SK-N-SH (cell line): ENCODE measurements at regions not wholly inside any gene's neighbourhood (a gene's known extent, or its start where the extent isn't known, plus 50 kb on each side); places are given as distances from the start of the nearest gene placed in this dataset.

Experiments
- CTCF ChIA-PET: fragments of 300-600, 350-600 bp; formaldehyde crosslinking; extraction: SDS; loops from one replicate; lab custom pipeline; 2021; lab: Yijun Ruan, JAX
- POLR2A ChIA-PET: fragments of 350-600 bp; sonication (Branson Sonifier 250); formaldehyde crosslinking; extraction: SDS; loops from one replicate; lab custom pipeline; 2020; ENCODE audit warnings: antibody characterized with exemption, inconsistent platforms; lab: Yijun Ruan, JAX
- DNase-seq: peaks from one replicate; pipeline ENCODE4 v3.0.0; 2012
- H2AFZ ChIP-seq: fragments of 200-600 bp; sonication (generic); 2 replicates; pipeline ENCODE4 v1.8.1; 2016; ENCODE audit warnings: antibody characterized with exemption, mild to moderate bottlenecking, low read depth
- H3F3A ChIP-seq: fragments of 200-600 bp; sonication (generic); replicated peaks from 2 replicates; pipeline ENCODE3; 2016; ENCODE audit warnings: antibody characterized with exemption, mild to moderate bottlenecking; ENCODE audit not compliant: insufficient read depth
- H3K27ac ChIP-seq, 2 experiments: fragments of 200-500 bp in 1 of 2; fragments of 200-600 bp in 1 of 2; sonication (Bioruptor generic) in 1 of 2; sonication (generic), shearing (Covaris generic) in 1 of 2; 2 replicates each; pipeline versions ENCODE4 v1.5.1 to v1.6.1; 2014 to 2016; ENCODE audit warnings: low read depth in 2 of 2, inconsistent platforms in 1 of 2, low read length in 1 of 2, mild to moderate bottlenecking in 1 of 2, mixed read lengths in 1 of 2
- H3K27me3 ChIP-seq: fragments of 200-600 bp; sonication (generic), shearing (Covaris generic); 2 replicates; pipeline ENCODE4 v1.6.1; 2016; ENCODE audit warnings: mixed run types; ENCODE audit not compliant: insufficient read depth
- H3K36me3 ChIP-seq, 2 experiments: fragments of 200-500 bp in 1 of 2; fragments of 200-600 bp in 1 of 2; sonication (Bioruptor generic) in 1 of 2; sonication (generic) in 1 of 2; replicated peaks in 1 of 2; 2 replicates each; pipeline versions ENCODE3 to v1.5.1; 2014 to 2016; ENCODE audit warnings: low read length in 1 of 2, mild to moderate bottlenecking in 1 of 2; ENCODE audit not compliant: insufficient read depth in 2 of 2, control insufficient read depth in 1 of 2
- H3K4me1 ChIP-seq, 2 experiments: fragments of 200-500 bp in 1 of 2; fragments of 200-600 bp in 1 of 2; sonication (Bioruptor generic) in 1 of 2; sonication (generic), shearing (Covaris generic) in 1 of 2; 2 replicates each; pipeline versions ENCODE4 v1.5.1 to v1.6.1; 2014 to 2016; ENCODE audit warnings: low read depth in 1 of 2, low read length in 1 of 2, mixed run types in 1 of 2; ENCODE audit not compliant: insufficient read depth in 2 of 2, control insufficient read depth in 1 of 2
- H3K4me2 ChIP-seq: fragments of 200-600 bp; sonication (generic), shearing (Covaris generic); 2 replicates; pipeline ENCODE4 v1.6.1; 2017; ENCODE audit warnings: mixed run types
- H3K4me3 ChIP-seq, 2 experiments: fragments of 200-500 bp in 1 of 2; fragments of 200-600 bp in 1 of 2; sonication (Bioruptor generic) in 1 of 2; sonication (generic), shearing (Covaris generic) in 1 of 2; 2 replicates each; pipeline versions ENCODE4 v1.5.1 to v1.8.1; 2014 to 2016; ENCODE audit warnings: low read depth in 2 of 2, inconsistent platforms in 1 of 2, low read length in 1 of 2, mild to moderate bottlenecking in 1 of 2, mixed read lengths in 1 of 2, moderate library complexity in 1 of 2
- H3K79me2 ChIP-seq: fragments of 200-600 bp; sonication (generic); 2 replicates; pipeline ENCODE4 v1.8.1; 2017; ENCODE audit warnings: mild to moderate bottlenecking; ENCODE audit not compliant: insufficient read depth
- H3K9ac ChIP-seq: fragments of 200-600 bp; sonication (generic); 2 replicates; pipeline ENCODE4 v1.6.1; 2017; ENCODE audit warnings: mixed run types
- H3K9me2 ChIP-seq: fragments of 200-600 bp; sonication (generic); 2 replicates; pipeline ENCODE4 v1.6.1; 2017; ENCODE audit warnings: mixed run types
- H3K9me3 ChIP-seq: fragments of 200-600 bp; sonication (generic); 2 replicates; pipeline ENCODE4 v1.6.1; 2017; ENCODE audit warnings: mixed run types, mild to moderate bottlenecking, moderate library complexity
- H4K20me1 ChIP-seq: fragments of 200-600 bp; sonication (generic); 2 replicates; pipeline ENCODE4 v1.6.1; 2017; ENCODE audit warnings: mild to moderate bottlenecking, mixed run types; ENCODE audit not compliant: insufficient read depth
- CHD2 ChIP-seq: fragments of 150-350 bp; IDR thresholded peaks from 2 replicates; pipeline ENCODE4 v1.6.1; 2018; ENCODE audit warnings: low read length; ENCODE audit not compliant: partially characterized antibody
- CTCF ChIP-seq: fragments of 200-600 bp; sonication (generic); IDR thresholded peaks from 2 replicates; pipeline ENCODE4 v1.6.1; 2017; ENCODE audit warnings: antibody characterized with exemption, mild to moderate bottlenecking, moderate library complexity
- FOSL2 ChIP-seq: IDR thresholded peaks from 2 replicates; pipeline ENCODE4 v1.4.0; 2012; ENCODE audit warnings: low read depth, mild to moderate bottlenecking, moderate library complexity, borderline replicate concordance
- FOXJ3 ChIP-seq: sonication (generic); formaldehyde crosslinking; IDR thresholded peaks from 2 replicates; pipeline ENCODE4 v1.5.1; 2020; ENCODE audit warnings: mild to moderate bottlenecking, missing genetic modification reagents
- FOXM1 ChIP-seq: IDR thresholded peaks from 2 replicates; pipeline ENCODE4 v1.4.0; 2012; ENCODE audit warnings: low read depth, mild to moderate bottlenecking
- GABPA ChIP-seq: IDR thresholded peaks from 2 replicates; pipeline ENCODE4 v1.4.0; 2012; ENCODE audit warnings: low read depth, mild to moderate bottlenecking
- IRF3 ChIP-seq: fragments of 150-350 bp; IDR thresholded peaks from 2 replicates; pipeline ENCODE4 v1.6.1; 2016; ENCODE audit warnings: mild to moderate bottlenecking, low read depth, low read length
- MXI1 ChIP-seq: IDR thresholded peaks from 2 replicates; pipeline ENCODE4 v1.6.1; 2012; ENCODE audit warnings: mild to moderate bottlenecking, low read depth, low read length, improper control_type of control experiment
- NRF1 ChIP-seq: IDR thresholded peaks from 2 replicates; pipeline ENCODE4 v1.6.1; 2012; ENCODE audit warnings: low read depth, mild to moderate bottlenecking, low read length
- POLR2AphosphoS5 ChIP-seq: IDR thresholded peaks from 2 replicates; pipeline ENCODE4 v1.6.1; 2012; ENCODE audit warnings: low read depth, low read length
- RAD21 ChIP-seq: IDR thresholded peaks from 2 replicates; pipeline ENCODE4 v1.6.1; 2012; ENCODE audit warnings: mild to moderate bottlenecking, low read length
- RCOR1 ChIP-seq: fragments of 150-350 bp; IDR thresholded peaks from 2 replicates; pipeline ENCODE4 v1.6.1; 2017; ENCODE audit warnings: antibody characterized with exemption, low read length
- RFX5 ChIP-seq: IDR thresholded peaks from 2 replicates; pipeline ENCODE4 v1.6.1; 2012; ENCODE audit warnings: mild to moderate bottlenecking, improper control_type of control experiment, low read length
- TEAD4 ChIP-seq: IDR thresholded peaks from 2 replicates; pipeline ENCODE4 v1.4.0; 2012; ENCODE audit warnings: mild to moderate bottlenecking, borderline replicate concordance; ENCODE audit not compliant: insufficient read depth
- USF1 ChIP-seq: IDR thresholded peaks from 2 replicates; pipeline ENCODE4 v1.4.0; 2012; ENCODE audit warnings: low read depth, borderline replicate concordance
- USF2 ChIP-seq: fragments of 150-350 bp; IDR thresholded peaks from 2 replicates; pipeline ENCODE4 v1.6.1; 2017; ENCODE audit warnings: antibody characterized with exemption, low read length, low read depth, borderline replicate concordance
- YY1 ChIP-seq: IDR thresholded peaks from 2 replicates; pipeline ENCODE4 v1.4.0; 2012; ENCODE audit warnings: low read depth, mild to moderate bottlenecking
- ZBTB33 ChIP-seq: IDR thresholded peaks from 2 replicates; pipeline ENCODE4 v1.4.0; 2012; ENCODE audit warnings: low read depth, borderline replicate concordance
- WGBS: methylation state at CpG from one replicate; pipeline ENCODE4 v1.1.6; 2017; ENCODE audit warnings: low lambda C conversion rate; 5-methylcytosine and 5-hydroxymethylcytosine counted together

- H3K9me2 ChIP-seq, result no peaks in the 10 kb centered on the region
- no peaks in the 10 kb centered on the region for H3K9me3 ChIP-seq
- no peaks in the 10 kb centered on the region for H3K27me3 ChIP-seq
- H4K20me1 ChIP-seq, result no peaks in the 10 kb centered on the region
- no peak overlapping the region for H3K4me3 ChIP-seq
- no peak overlapping the region for H3K4me2 ChIP-seq
- ChIA-PET POLR2A (no interaction called here), CTCF (no interaction called here)
- H3F3A ChIP-seq, result peaks cover 9% of the 10 kb centered on the region
- H3K27ac ChIP-seq, result no peak overlapping the region
- H3K79me2 ChIP-seq, result no peaks in the 10 kb centered on the region
- H2AFZ ChIP-seq, result no peak overlapping the region
- DNase-seq, result no peak
- H3K36me3 ChIP-seq, result no peaks in the 10 kb centered on the region
- TF ChIP-seq FOXJ3, result no peak
- TF ChIP-seq FOXM1, result no peak
- no peak for TF ChIP-seq POLR2AphosphoS5
- TF ChIP-seq RCOR1, result no peak
- no peak for TF ChIP-seq YY1
- no peak for TF ChIP-seq FOSL2
- TF ChIP-seq RAD21, result no peak
- TF ChIP-seq NRF1, result no peak
- no peak for TF ChIP-seq RFX5
- TF ChIP-seq CTCF, result no peak
- no peak for TF ChIP-seq TEAD4
- TF ChIP-seq, all 33 proteins: peak for 0
- 90% methylated on average over 4 of the region's 4 CpGs for WGBS
- Histone ChIP-seq H3K9ac (no peak overlapping the region), H3K4me1 (peaks cover 0 to 19% of the 10 kb centered on the region in 2 experiments; a peak in 3 of 4 replicates)
These were observed 58.4 kb upstream of the SPAG16 start for GRCh38 chr2:213225866-213226265.

GRCh38 chr2:213227458-213227857 is 56.8 kb upstream of the SPAG16 start:
- H3F3A ChIP-seq, result peaks cover 7% of the 10 kb centered on the region
- H2AFZ ChIP-seq, result no peak overlapping the region
- CTCF ChIA-PET, result no interaction called here
- no peak overlapping the region for H3K27ac ChIP-seq
- no peak for DNase-seq
- no peaks in the 10 kb centered on the region for H3K27me3 ChIP-seq
- H3K9me3 ChIP-seq, result no peaks in the 10 kb centered on the region
- no peak overlapping the region for H3K9ac ChIP-seq
- H3K36me3 ChIP-seq, result no peaks in the 10 kb centered on the region
- H3K4me2 ChIP-seq, result no peak overlapping the region
- no peaks in the 10 kb centered on the region for H4K20me1 ChIP-seq
- POLR2A ChIA-PET, result no interaction called here
- no peaks in the 10 kb centered on the region for H3K9me2 ChIP-seq
- H3K4me3 ChIP-seq, result no peak overlapping the region
- peaks cover 0 to 8% of the 10 kb centered on the region in 2 experiments; a peak in 2 of 4 replicates for H3K4me1 ChIP-seq
- no peaks in the 10 kb centered on the region for H3K79me2 ChIP-seq
- TF ChIP-seq IRF3 (no peak), CHD2 (no peak), USF1 (no peak), GABPA (no peak), FOXJ3 (no peak), RCOR1 (no peak), USF2 (no peak), MXI1 (no peak), POLR2AphosphoS5 (no peak), FOSL2 (no peak), CTCF (no peak), YY1 (no peak), FOXM1 (no peak), NRF1 (no peak), ZBTB33 (no peak), RAD21 (no peak), RFX5 (no peak)
